Endothelial cell of umbilical vein (primary cell): ENCODE measurements at regions not wholly inside any gene's neighbourhood (a gene's known extent, or its start where the extent isn't known, plus 50 kb on each side); places are given as distances from the start of the nearest gene placed in this dataset.

Source experiments
- BruUV-seq: library from RNA; stranded (reverse); fragments of 400-500 nt; replicated peaks from 2 replicates; lab custom pipeline; 2021; lab: Mats Ljungman, UMichigan
- CTCF ChIA-PET: fragments of 300-600, 350-600 bp; sonication (Branson Sonifier 250); formaldehyde crosslinking; loops from one replicate; lab custom pipeline; 2021; ENCODE audit warnings: antibody characterized with exemption, inconsistent platforms; lab: Charles Lee
- POLR2A ChIA-PET: fragments of 300-600, 350-600 bp; sonication (Branson Sonifier 250); formaldehyde crosslinking; loops from one replicate; lab custom pipeline; 2021; ENCODE audit warnings: antibody characterized with exemption, inconsistent platforms; lab: Charles Lee
- DNase-seq: peaks from one replicate; pipeline ENCODE4 v3.0.0-alpha.2; 2011; ENCODE audit warnings: low read depth, low spot score
- FAIRE-seq: peaks from 2 replicates; lab custom pipeline; 2011; peaks lifted over from hg19 to GRCh38; lab: Jason Lieb, UNC
- H2AFZ ChIP-seq: 2 replicates; pipeline ENCODE4 v1.6.0; 2012; ENCODE audit warnings: low read depth, low read length, control low read depth, inconsistent platforms
- H3K27ac ChIP-seq: 2 replicates; pipeline ENCODE4 v1.5.1; 2011; ENCODE audit warnings: low read depth, mild to moderate bottlenecking, control low read depth, low read length, moderate library complexity; ENCODE audit not compliant: insufficient read depth
- H3K27me3 ChIP-seq, 2 experiments: 2 replicates each; pipeline versions ENCODE4 v1.6.0 to v1.6.1; 2011; ENCODE audit warnings: low read length in 2 of 2, mixed read lengths in 1 of 2; ENCODE audit not compliant: control insufficient read depth in 2 of 2, insufficient read depth in 2 of 2
- H3K36me3 ChIP-seq, 2 experiments: 2 replicates in 1 of 2; 3 replicates in 1 of 2; pipeline ENCODE4 v1.5.1; 2011; ENCODE audit warnings: low read length in 2 of 2, mild to moderate bottlenecking in 1 of 2, moderate library complexity in 1 of 2; ENCODE audit not compliant: control insufficient read depth in 2 of 2, insufficient read depth in 2 of 2; ENCODE audit errors: extremely low read depth in 1 of 2
- H3K4me1 ChIP-seq: 3 replicates; pipeline ENCODE4 v1.5.1; 2011; ENCODE audit warnings: mild to moderate bottlenecking, low read length; ENCODE audit not compliant: control insufficient read depth, insufficient read depth; ENCODE audit errors: extremely low read depth
- H3K4me2 ChIP-seq: 2 replicates; pipeline ENCODE4 v1.6.1; 2011; ENCODE audit warnings: low read length, control low read depth, mixed read lengths; ENCODE audit not compliant: insufficient read depth
- H3K4me3 ChIP-seq, 3 experiments: fragments of 200-600 bp in 1 of 3; sonication (generic), shearing (Covaris generic) in 1 of 3; replicated peaks in 1 of 3; 2 replicates each; pipeline ENCODE4 v1.5.1; 2011 to 2016; ENCODE audit warnings: control low read depth in 3 of 3, low read length in 3 of 3, mild to moderate bottlenecking in 2 of 3, inconsistent platforms in 1 of 3, low read depth in 1 of 3, moderate library complexity in 1 of 3; ENCODE audit not compliant: insufficient read depth in 1 of 3
- H3K79me2 ChIP-seq: 2 replicates; pipeline ENCODE4 v1.6.0; 2012; ENCODE audit warnings: low read length, inconsistent platforms; ENCODE audit not compliant: control insufficient read depth, insufficient read depth
- H3K9ac ChIP-seq: replicated peaks from 2 replicates; pipeline ENCODE3; 2011; ENCODE audit warnings: low read length, control low read depth; ENCODE audit not compliant: insufficient read depth; ENCODE audit errors: extremely low read depth
- H3K9me1 ChIP-seq: replicated peaks from 3 replicates; pipeline ENCODE4 v1.6.0; 2011; ENCODE audit warnings: mild to moderate bottlenecking, low read length; ENCODE audit not compliant: control insufficient read depth, insufficient read depth; ENCODE audit errors: extremely low read depth
- H3K9me3 ChIP-seq: replicated peaks from 2 replicates; pipeline ENCODE4 v1.5.1; 2012; ENCODE audit warnings: low read length, inconsistent platforms; ENCODE audit not compliant: control insufficient read depth, insufficient read depth
- H4K20me1 ChIP-seq: replicated peaks from 2 replicates; pipeline ENCODE3; 2011; ENCODE audit warnings: mild to moderate bottlenecking, low read length; ENCODE audit not compliant: control insufficient read depth, insufficient read depth; ENCODE audit errors: extremely low read depth
- CTCF ChIP-seq, 2 donors: IDR thresholded peaks; 1 replicate in 1 of 2; 2 replicates in 1 of 2; pipeline ENCODE4 v1.5.1; 2011; ENCODE audit warnings: low read length in 2 of 2, mild to moderate bottlenecking in 2 of 2, moderate library complexity in 2 of 2, control low read depth in 1 of 2, inconsistent platforms in 1 of 2, low read depth in 1 of 2; ENCODE audit not compliant: insufficient read depth in 1 of 2; ENCODE audit errors: extremely low read depth in 1 of 2
- EZH2 ChIP-seq: IDR thresholded peaks from 2 replicates; pipeline ENCODE4 v1.6.1; 2012; ENCODE audit warnings: borderline replicate concordance, low read depth, mild to moderate bottlenecking, moderate library complexity, low read length, inconsistent platforms; ENCODE audit not compliant: severe bottlenecking
- FOS ChIP-seq: IDR thresholded peaks from 2 replicates; pipeline ENCODE4 v1.6.1; 2011; ENCODE audit warnings: mild to moderate bottlenecking, low read length, moderate library complexity, borderline replicate concordance; ENCODE audit not compliant: insufficient read depth
- GATA2 ChIP-seq: IDR thresholded peaks from 2 replicates; pipeline ENCODE4 v1.7.0; 2011; ENCODE audit warnings: low read depth, mild to moderate bottlenecking, moderate library complexity, mixed read lengths, low read length; ENCODE audit not compliant: insufficient read length, insufficient read depth
- JUN ChIP-seq: IDR thresholded peaks from 2 replicates; pipeline ENCODE4 v1.6.1; 2011; ENCODE audit warnings: borderline replicate concordance, low read depth; ENCODE audit not compliant: insufficient read length, insufficient read depth
- MAX ChIP-seq: IDR thresholded peaks from 2 replicates; pipeline ENCODE4 v1.6.1; 2011; ENCODE audit not compliant: insufficient read depth, insufficient read length
- MYC ChIP-seq: IDR thresholded peaks from one replicate; pipeline ENCODE4 v1.6.1; 2011; ENCODE audit warnings: mild to moderate bottlenecking, low read depth, low read length
- POLR2A ChIP-seq: IDR thresholded peaks from 2 replicates; pipeline ENCODE4 v1.6.1; 2012; ENCODE audit warnings: low read depth, mild to moderate bottlenecking, control low read depth, low read length
- POLR2AphosphoS5 ChIP-seq: IDR thresholded peaks from 2 replicates; pipeline ENCODE4 v1.6.1; 2012; ENCODE audit warnings: low read depth, mild to moderate bottlenecking, control low read depth, low read length, moderate library complexity; ENCODE audit not compliant: insufficient read depth
- dilution Hi-C: fragments of 300-500 bp; cut with MboI; formaldehyde crosslinking; loops from one replicate; pipeline ENCODE4 v1.15.0; 2019; ENCODE audit warnings: low sequenced_read_pairs; ENCODE audit not compliant: extremely low pct_ligation_motif_present
- intact Hi-C: fragments of 100-400 bp; cut with micrococcal nuclease; formaldehyde crosslinking; loops from one replicate; pipeline ENCODE4 v1.10.0; 2022

- no TSS peak for BruUV-seq
These were observed 78.7 kb upstream of the ASB18 start for GRCh38 chr2:236342951-236343350.

More at GRCh38 chr2:236342951-236343350, 78.7 kb upstream of the ASB18 start:
- no peaks in the 10 kb centered on the region for H3K9me1 ChIP-seq
- DNase-seq = no peak
- no peak overlapping the region for H3K4me3 ChIP-seq
- TF ChIP-seq MAX (no peak), POLR2AphosphoS5 (no peak), CTCF (IDR thresholded peaks at IDR 0.05; ENCODE audit: extremely low read depth in 1 of 2, insufficient read depth in 1 of 2, low read depth in 1 of 2, low read length in 2 of 2) (no peak), FOS (no peak), GATA2 (no peak), EZH2 (no peak), POLR2A (no peak), MYC (no peak), JUN (no peak)
- ChIA-PET POLR2A (no interaction called here), CTCF (interaction anchor here (0.9 to 2.8 kb wide), 7 partner anchors 49 to 732 kb away, joined by 3 to 18 read pairs (median 8); no protein-coding TSS in a partner anchor)
- H3K36me3 ChIP-seq = no peaks in the 10 kb centered on the region
- H3K9me3 ChIP-seq = no peaks in the 10 kb centered on the region
- H3K79me2 ChIP-seq = no peaks in the 10 kb centered on the region
- H4K20me1 ChIP-seq = no peaks in the 10 kb centered on the region
- H3K4me2 ChIP-seq = no peak overlapping the region
- H2AFZ ChIP-seq = no peak overlapping the region
- no peaks in the 10 kb centered on the region for H3K27me3 ChIP-seq
- no peak for FAIRE-seq
- no peaks in the 10 kb centered on the region for H3K4me1 ChIP-seq
- intact Hi-C loops = loop anchor here (1.0 to 2.0 kb wide), 3 partner anchors 564 to 729 kb away; no protein-coding TSS in a partner anchor
- no peak overlapping the region for H3K9ac ChIP-seq
- dilution Hi-C loops = loop anchor here (10.0 kb wide), 1 partner anchor 722 kb away; no protein-coding TSS in a partner anchor
- H3K27ac ChIP-seq = no peak overlapping the region
